HFF-Myc (cell line): ENCODE measurements at regions not wholly inside any gene's neighbourhood (a gene's known extent, or its start where the extent isn't known, plus 50 kb on each side); places are given as distances from the start of the nearest gene placed in this dataset.

Experiments
- DNase-seq: peaks from one replicate; pipeline ENCODE4 v3.0.0-alpha.2; 2011; ENCODE audit warnings: low read depth; ENCODE audit errors: extremely low read depth
- H3K4me3 ChIP-seq: replicated peaks from 2 replicates; pipeline ENCODE4 v1.5.1; 2011; ENCODE audit warnings: low read depth, mild to moderate bottlenecking, control low read depth, low read length
- CTCF ChIP-seq: IDR thresholded peaks from 2 replicates; pipeline ENCODE4 v1.5.1; 2012; ENCODE audit warnings: mild to moderate bottlenecking, low read depth, low read length, control low read depth; ENCODE audit errors: missing control alignments

DNA sequence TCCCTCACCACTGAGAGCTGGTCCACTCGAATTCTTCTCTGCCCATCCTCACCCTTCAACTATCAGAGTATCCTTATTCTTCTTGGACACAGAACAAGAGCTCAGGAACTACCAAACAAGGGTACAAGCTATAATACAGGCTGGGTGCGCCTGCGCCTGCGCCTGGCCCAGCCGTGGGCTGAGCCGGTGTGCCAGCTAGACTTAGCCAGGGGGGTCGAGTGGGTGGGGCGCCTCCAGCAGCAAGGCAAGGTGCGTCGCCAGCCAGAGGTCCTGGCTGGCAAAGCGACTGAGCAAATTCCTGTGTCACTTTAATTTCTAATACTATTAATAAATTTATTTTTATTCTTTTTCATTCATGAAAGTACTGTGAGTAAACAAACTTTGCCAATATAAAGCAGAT, 1072.6 kb upstream of the PIK3C3 start:
- TF ChIP-seq CTCF, result no peak
- no peak overlapping the region for H3K4me3 ChIP-seq
- no peak for DNase-seq

DNA sequence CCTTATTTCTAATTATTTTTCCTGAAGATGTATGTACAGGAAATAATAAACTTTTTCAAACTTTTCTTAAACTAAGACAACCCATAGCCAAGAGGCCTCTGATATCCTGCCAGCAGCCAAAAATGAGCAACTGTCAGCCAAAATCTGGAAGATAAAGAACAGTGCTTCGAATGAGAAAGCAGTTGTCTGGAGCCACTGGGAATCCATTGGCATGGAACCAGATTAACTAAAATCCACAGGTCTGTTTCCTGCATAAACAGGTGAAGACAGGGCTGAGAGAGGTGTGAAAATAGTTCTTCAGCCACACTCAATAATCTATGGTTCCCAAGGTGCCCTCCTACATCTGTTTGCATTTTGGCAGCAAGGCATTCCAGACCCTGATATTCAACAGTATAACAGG, 1076.7 kb upstream of the PIK3C3 start:
- no peak for TF ChIP-seq CTCF
- no peak for DNase-seq
- H3K4me3 ChIP-seq, result no peak overlapping the region

GRCh38 chr18:40877096-40877495, 1077.9 kb upstream of the PIK3C3 start:
- no peak overlapping the region for H3K4me3 ChIP-seq
- DNase-seq, result peak; percentile 16

GRCh38 chr18:40875101-40875615, 1079.9 kb upstream of the PIK3C3 start:
- no peak overlapping the region for H3K4me3 ChIP-seq
- DNase-seq, result no peak
- TF ChIP-seq CTCF, result no peak

More at GRCh38 chr18:40877096-40877495, 1077.9 kb upstream of the PIK3C3 start:
- TF ChIP-seq CTCF, result no peak

GRCh38 chr18:40874233-40874632, 1080.8 kb upstream of the PIK3C3 start:
- TF ChIP-seq CTCF, result no peak
- H3K4me3 ChIP-seq, result no peak overlapping the region
- DNase-seq, result no peak

DNA sequence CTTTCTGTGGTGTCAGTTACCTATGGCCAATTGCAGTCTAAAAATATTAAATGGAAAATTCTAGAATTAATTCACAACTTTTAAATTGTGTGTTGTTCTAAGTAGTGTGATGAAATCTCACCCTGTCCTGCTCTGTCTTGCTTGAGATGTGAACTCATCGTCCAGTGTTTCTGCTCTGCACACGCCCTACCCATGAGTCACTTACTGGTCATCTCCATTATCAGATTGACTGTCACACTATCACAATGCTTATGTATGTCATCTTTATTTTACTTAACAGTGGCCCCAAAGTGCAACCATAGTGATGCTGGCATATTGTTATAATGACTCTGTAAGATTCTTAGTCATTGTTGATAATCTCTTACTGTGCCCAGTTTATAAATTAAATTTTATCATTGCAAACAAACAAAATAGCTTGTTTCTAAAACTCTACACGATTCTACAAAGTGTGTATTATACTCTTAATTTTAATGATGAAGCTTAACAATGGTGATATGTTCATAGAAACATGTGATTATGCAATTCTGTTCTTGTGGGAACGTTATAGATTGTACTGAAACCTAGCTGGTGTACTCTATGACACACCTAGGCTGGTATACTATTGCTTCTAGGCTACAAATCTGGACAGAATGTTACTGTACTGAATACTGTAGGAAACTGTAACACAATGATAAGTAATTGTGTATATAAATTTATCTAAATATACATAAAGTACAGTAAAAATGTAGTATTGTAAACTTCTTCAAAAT, 1086.8 kb upstream of the PIK3C3 start:
- no peak for TF ChIP-seq CTCF
- peak; percentile 19 for DNase-seq
- H3K4me3 ChIP-seq, result no peak overlapping the region
